Peyer's patch (tissue), 4 donors: ENCODE measurements at regions not wholly inside any gene's neighbourhood (a gene's known extent, or its start where the extent isn't known, plus 50 kb on each side); places are given as distances from the start of the nearest gene placed in this dataset.

Experiments used
- DNase-seq, 3 donors: peaks; one replicate each; pipeline ENCODE4 v3.0.0-alpha.2; 2017 to 2019
- H3K27ac ChIP-seq, 4 donors: fragments of 200-600 bp; sonication (generic); one replicate each; pipeline ENCODE4 v1.5.1; 2016 to 2019
- H3K27me3 ChIP-seq, 2 donors: fragments of 200-600 bp; sonication (generic); one replicate each; pipeline ENCODE4 v1.5.1; 2019
- H3K36me3 ChIP-seq, 3 donors: fragments of 200-600 bp; sonication (generic); one replicate each; pipeline ENCODE4 v1.5.1; 2016 to 2019
- H3K4me1 ChIP-seq, 4 donors: fragments of 200-600 bp; sonication (generic); one replicate each; pipeline ENCODE4 v1.5.1; 2016 to 2019
- H3K4me3 ChIP-seq, 4 donors: fragments of 200-600 bp; sonication (generic); 1 replicate in 3 of 4; 2 replicates in 1 of 4; pipeline ENCODE4 v1.5.1; 2016 to 2019; ENCODE audit warnings: mild to moderate bottlenecking in 1 of 4
- H3K9me3 ChIP-seq, 4 donors: fragments of 200-600 bp; sonication (generic); one replicate each; pipeline ENCODE4 v1.5.1; 2016 to 2019; ENCODE audit warnings: mild to moderate bottlenecking in 1 of 4
- POLR2A ChIP-seq, 2 donors: fragments of 450-650 bp; IDR thresholded peaks; one replicate each; pipeline ENCODE4 v1.5.1; 2017; ENCODE audit warnings: antibody characterized with exemption in 2 of 2, mild to moderate bottlenecking in 2 of 2, moderate library complexity in 2 of 2
- TF ChIP-seq, protein P1 (sequence below), 6 experiments: fragments of 450-650 bp in 4 of 6; fragments of 200-600 bp in 2 of 6; sonication (generic) in 1 of 6; IDR thresholded peaks; one replicate each; pipeline ENCODE4 v1.5.1; 2017 to 2019; ENCODE audit warnings: antibody characterized with exemption in 6 of 6, mild to moderate bottlenecking in 3 of 6, moderate library complexity in 1 of 6

GRCh38 chr21:25408666-25409065 lies 198.6 kb downstream of the MRPL39 start:
- H3K27ac ChIP-seq = no peak overlapping the region
- no peaks in the 10 kb centered on the region for H3K27me3 ChIP-seq
- no peaks in the 10 kb centered on the region for H3K4me1 ChIP-seq
- no peak for DNase-seq
- H3K9me3 ChIP-seq = no peaks in the 10 kb centered on the region
- H3K36me3 ChIP-seq = no peaks in the 10 kb centered on the region
- no peak overlapping the region for H3K4me3 ChIP-seq
- TF ChIP-seq, protein P1, sequence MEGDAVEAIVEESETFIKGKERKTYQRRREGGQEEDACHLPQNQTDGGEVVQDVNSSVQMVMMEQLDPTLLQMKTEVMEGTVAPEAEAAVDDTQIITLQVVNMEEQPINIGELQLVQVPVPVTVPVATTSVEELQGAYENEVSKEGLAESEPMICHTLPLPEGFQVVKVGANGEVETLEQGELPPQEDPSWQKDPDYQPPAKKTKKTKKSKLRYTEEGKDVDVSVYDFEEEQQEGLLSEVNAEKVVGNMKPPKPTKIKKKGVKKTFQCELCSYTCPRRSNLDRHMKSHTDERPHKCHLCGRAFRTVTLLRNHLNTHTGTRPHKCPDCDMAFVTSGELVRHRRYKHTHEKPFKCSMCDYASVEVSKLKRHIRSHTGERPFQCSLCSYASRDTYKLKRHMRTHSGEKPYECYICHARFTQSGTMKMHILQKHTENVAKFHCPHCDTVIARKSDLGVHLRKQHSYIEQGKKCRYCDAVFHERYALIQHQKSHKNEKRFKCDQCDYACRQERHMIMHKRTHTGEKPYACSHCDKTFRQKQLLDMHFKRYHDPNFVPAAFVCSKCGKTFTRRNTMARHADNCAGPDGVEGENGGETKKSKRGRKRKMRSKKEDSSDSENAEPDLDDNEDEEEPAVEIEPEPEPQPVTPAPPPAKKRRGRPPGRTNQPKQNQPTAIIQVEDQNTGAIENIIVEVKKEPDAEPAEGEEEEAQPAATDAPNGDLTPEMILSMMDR (IDR thresholded peaks at IDR 0.05) = no peak
- no peak for TF ChIP-seq POLR2A (IDR thresholded peaks at IDR 0.05)

- TF ChIP-seq, protein P1 (IDR thresholded peaks at IDR 0.05) = no peak
- TF ChIP-seq POLR2A (IDR thresholded peaks at IDR 0.05) = no peak
- H3K27ac ChIP-seq = no peak overlapping the region
- H3K4me3 ChIP-seq = no peak overlapping the region
- H3K36me3 ChIP-seq = no peaks in the 10 kb centered on the region
- no peaks in the 10 kb centered on the region for H3K9me3 ChIP-seq
- no peak for DNase-seq
- H3K27me3 ChIP-seq = no peaks in the 10 kb centered on the region
- no peaks in the 10 kb centered on the region for H3K4me1 ChIP-seq
These were observed 200.2 kb downstream of the MRPL39 start for GRCh38 chr21:25406887-25407579.

DNA sequence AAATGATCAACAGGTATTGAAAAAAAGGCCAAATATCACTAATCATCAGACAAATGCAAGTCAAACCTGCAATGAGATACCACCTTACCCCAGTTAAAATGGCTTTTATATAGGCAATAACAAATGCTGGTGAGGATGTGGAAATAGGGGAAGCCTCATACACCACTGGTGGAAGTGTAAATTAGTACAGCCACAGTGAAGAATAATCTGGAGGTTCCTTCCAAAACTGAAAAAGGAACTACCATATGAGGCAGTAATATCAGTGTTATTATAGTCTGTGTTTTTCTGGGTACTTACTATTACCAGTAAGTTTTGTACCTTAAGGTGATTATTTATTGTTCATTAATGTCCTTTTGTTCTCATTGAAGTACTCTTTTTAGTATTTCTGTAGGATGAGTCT lies 201.3 kb downstream of the MRPL39 start:
- no peak overlapping the region for H3K4me3 ChIP-seq
- no peaks in the 10 kb centered on the region for H3K4me1 ChIP-seq
- no peaks in the 10 kb centered on the region for H3K27me3 ChIP-seq
- no peak overlapping the region for H3K27ac ChIP-seq
- TF ChIP-seq POLR2A (IDR thresholded peaks at IDR 0.05) = no peak
- TF ChIP-seq, protein P1 (IDR thresholded peaks at IDR 0.05) = no peak
- no peak for DNase-seq
- H3K36me3 ChIP-seq = no peaks in the 10 kb centered on the region
- no peaks in the 10 kb centered on the region for H3K9me3 ChIP-seq

DNA sequence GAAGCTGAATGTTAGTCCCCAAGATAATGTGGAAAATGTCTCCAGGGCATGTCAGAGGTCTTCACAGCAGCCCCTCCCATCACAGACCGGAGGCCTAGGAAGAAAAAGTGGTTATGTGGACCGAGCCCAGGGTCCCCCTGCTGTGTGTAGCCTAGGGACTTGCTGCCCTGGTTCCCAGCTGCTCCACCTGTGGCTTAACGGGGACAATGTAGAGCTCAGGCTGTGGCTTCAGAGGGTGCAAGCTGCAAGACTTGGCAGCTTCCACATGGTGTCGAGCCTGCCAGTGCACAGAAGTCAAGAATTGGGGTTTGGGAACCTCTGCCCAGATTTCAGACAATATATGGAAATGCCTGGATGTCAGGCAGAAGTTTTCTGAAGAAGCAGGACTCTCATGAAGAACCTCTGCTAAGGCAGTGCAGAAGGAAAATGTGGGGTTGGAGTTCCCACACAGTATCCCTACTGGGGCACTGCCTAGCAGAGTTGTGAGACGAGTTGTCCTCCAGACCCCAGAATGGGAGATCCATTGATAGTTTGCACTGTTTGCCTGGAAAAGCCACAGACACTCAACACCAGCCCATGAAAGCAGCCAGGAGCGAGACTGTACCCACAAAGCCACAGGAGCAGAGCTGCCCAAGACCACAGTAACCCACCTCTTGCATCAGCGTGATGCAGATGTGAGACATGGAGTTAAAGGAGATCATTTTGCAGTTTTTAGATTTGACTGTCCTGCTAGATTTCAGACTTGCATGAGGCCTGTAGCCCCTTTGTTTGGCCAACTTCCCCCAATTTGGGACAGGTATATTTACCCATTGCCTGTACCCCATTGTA lies 204.9 kb downstream of the MRPL39 start:
- no peaks in the 10 kb centered on the region for H3K4me1 ChIP-seq
- no peak for DNase-seq
- no peaks in the 10 kb centered on the region for H3K27me3 ChIP-seq
- TF ChIP-seq, protein P1 (IDR thresholded peaks at IDR 0.05) = no peak
- TF ChIP-seq POLR2A (IDR thresholded peaks at IDR 0.05) = no peak
- no peak overlapping the region for H3K27ac ChIP-seq
- H3K36me3 ChIP-seq = no peaks in the 10 kb centered on the region
- H3K4me3 ChIP-seq = no peak overlapping the region
- no peaks in the 10 kb centered on the region for H3K9me3 ChIP-seq

- no peaks in the 10 kb centered on the region for H3K27me3 ChIP-seq
- no peak overlapping the region for H3K27ac ChIP-seq
- no peaks in the 10 kb centered on the region for H3K36me3 ChIP-seq
- no peaks in the 10 kb centered on the region for H3K9me3 ChIP-seq
- TF ChIP-seq, protein P1 (IDR thresholded peaks at IDR 0.05) = no peak
- no peak for TF ChIP-seq POLR2A (IDR thresholded peaks at IDR 0.05)
- H3K4me3 ChIP-seq = no peak overlapping the region
- no peaks in the 10 kb centered on the region for H3K4me1 ChIP-seq
- DNase-seq = no peak
These were observed 206.9 kb downstream of the MRPL39 start for GRCh38 chr21:25400427-25400826.
